SK-N-SH (cell line): ENCODE measurements at regions not wholly inside any gene's neighbourhood (a gene's known extent, or its start where the extent isn't known, plus 50 kb on each side); places are given as distances from the start of the nearest gene placed in this dataset.

Source experiments
- GABPA ChIP-seq: IDR thresholded peaks from 2 replicates; pipeline ENCODE4 v1.4.0; 2012; ENCODE audit warnings: low read depth, mild to moderate bottlenecking
- NRF1 ChIP-seq: IDR thresholded peaks from 2 replicates; pipeline ENCODE4 v1.6.1; 2012; ENCODE audit warnings: low read depth, mild to moderate bottlenecking, low read length
- POLR2AphosphoS5 ChIP-seq: IDR thresholded peaks from 2 replicates; pipeline ENCODE4 v1.6.1; 2012; ENCODE audit warnings: low read depth, low read length
- RXRA ChIP-seq: IDR thresholded peaks from 2 replicates; pipeline ENCODE4 v1.4.0; 2012; ENCODE audit warnings: low read depth, mild to moderate bottlenecking, borderline replicate concordance
- SIN3A ChIP-seq: IDR thresholded peaks from 2 replicates; pipeline ENCODE4 v1.6.1; 2012; ENCODE audit warnings: low read depth, mild to moderate bottlenecking, low read length, moderate library complexity, borderline replicate concordance
- SMC3 ChIP-seq: IDR thresholded peaks from 2 replicates; pipeline ENCODE4 v1.6.1; 2012; ENCODE audit warnings: low read depth, low read length, improper control_type of control experiment
- TAF1 ChIP-seq: IDR thresholded peaks from 2 replicates; pipeline ENCODE4 v1.6.1; 2012; ENCODE audit warnings: low read depth, mild to moderate bottlenecking, low read length, moderate library complexity, borderline replicate concordance
- TEAD4 ChIP-seq: IDR thresholded peaks from 2 replicates; pipeline ENCODE4 v1.4.0; 2012; ENCODE audit warnings: mild to moderate bottlenecking, borderline replicate concordance; ENCODE audit not compliant: insufficient read depth
- TF ChIP-seq, protein P1 (sequence below): fragments of 200-600 bp; sonication (generic); IDR thresholded peaks from 2 replicates; pipeline ENCODE4 v1.6.1; 2017; ENCODE audit warnings: antibody characterized with exemption, mild to moderate bottlenecking, moderate library complexity
- TF ChIP-seq, protein P2 (sequence below): IDR thresholded peaks from 2 replicates; pipeline ENCODE4 v1.6.1; 2012; ENCODE audit warnings: mild to moderate bottlenecking, low read depth, low read length, moderate library complexity
- TF ChIP-seq, protein P3 (sequence below): fragments of 150-350 bp; IDR thresholded peaks from 2 replicates; pipeline ENCODE4 v1.6.1; 2017; ENCODE audit warnings: antibody characterized with exemption, low read length, low read depth, borderline replicate concordance
- TF ChIP-seq, protein P4 (sequence below): IDR thresholded peaks from 2 replicates; pipeline ENCODE4 v1.4.0; 2012; ENCODE audit warnings: low read depth, borderline replicate concordance

DNA sequence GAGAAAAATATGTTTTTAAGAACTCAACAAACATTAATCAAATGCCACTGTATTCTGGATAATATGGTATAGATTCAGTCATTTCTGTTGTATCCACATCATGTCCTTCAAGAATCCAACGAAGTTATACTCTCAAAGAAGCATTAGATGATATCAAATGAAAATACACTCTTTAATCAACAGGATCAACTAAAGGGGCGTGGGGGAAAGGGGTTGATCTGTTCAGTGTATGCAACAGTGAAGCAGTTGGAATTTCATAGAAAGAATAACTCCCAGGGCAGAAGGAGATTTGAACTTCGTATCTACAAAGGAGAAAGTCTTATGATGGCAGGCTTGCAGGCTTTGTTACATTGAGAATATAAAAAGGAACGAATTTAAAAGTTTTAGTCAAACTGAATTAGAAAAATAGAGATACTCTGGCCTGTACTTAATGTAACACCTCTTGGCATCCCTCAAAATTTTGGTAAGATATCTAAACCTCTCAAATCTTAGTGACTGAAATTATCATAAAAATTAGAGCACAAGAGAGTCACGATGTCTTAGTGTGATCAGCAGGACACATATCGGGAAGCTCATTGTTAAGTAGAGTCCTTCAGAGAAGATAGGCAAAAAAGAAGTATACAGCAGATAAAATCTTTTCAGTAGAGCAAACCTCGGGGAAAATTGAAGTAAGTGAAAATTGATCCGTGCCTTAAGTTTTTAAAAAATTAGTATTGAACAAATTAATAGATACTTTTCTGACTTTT, 431.4 kb downstream of the KCNJ18 start:
- TF ChIP-seq, protein P1, sequence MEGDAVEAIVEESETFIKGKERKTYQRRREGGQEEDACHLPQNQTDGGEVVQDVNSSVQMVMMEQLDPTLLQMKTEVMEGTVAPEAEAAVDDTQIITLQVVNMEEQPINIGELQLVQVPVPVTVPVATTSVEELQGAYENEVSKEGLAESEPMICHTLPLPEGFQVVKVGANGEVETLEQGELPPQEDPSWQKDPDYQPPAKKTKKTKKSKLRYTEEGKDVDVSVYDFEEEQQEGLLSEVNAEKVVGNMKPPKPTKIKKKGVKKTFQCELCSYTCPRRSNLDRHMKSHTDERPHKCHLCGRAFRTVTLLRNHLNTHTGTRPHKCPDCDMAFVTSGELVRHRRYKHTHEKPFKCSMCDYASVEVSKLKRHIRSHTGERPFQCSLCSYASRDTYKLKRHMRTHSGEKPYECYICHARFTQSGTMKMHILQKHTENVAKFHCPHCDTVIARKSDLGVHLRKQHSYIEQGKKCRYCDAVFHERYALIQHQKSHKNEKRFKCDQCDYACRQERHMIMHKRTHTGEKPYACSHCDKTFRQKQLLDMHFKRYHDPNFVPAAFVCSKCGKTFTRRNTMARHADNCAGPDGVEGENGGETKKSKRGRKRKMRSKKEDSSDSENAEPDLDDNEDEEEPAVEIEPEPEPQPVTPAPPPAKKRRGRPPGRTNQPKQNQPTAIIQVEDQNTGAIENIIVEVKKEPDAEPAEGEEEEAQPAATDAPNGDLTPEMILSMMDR = no peak
- TF ChIP-seq NRF1 (no peak), RXRA (no peak), TEAD4 (no peak), TAF1 (no peak), POLR2AphosphoS5 (no peak), SMC3 (no peak), GABPA (no peak), SIN3A (no peak)
- TF ChIP-seq, protein P2, sequence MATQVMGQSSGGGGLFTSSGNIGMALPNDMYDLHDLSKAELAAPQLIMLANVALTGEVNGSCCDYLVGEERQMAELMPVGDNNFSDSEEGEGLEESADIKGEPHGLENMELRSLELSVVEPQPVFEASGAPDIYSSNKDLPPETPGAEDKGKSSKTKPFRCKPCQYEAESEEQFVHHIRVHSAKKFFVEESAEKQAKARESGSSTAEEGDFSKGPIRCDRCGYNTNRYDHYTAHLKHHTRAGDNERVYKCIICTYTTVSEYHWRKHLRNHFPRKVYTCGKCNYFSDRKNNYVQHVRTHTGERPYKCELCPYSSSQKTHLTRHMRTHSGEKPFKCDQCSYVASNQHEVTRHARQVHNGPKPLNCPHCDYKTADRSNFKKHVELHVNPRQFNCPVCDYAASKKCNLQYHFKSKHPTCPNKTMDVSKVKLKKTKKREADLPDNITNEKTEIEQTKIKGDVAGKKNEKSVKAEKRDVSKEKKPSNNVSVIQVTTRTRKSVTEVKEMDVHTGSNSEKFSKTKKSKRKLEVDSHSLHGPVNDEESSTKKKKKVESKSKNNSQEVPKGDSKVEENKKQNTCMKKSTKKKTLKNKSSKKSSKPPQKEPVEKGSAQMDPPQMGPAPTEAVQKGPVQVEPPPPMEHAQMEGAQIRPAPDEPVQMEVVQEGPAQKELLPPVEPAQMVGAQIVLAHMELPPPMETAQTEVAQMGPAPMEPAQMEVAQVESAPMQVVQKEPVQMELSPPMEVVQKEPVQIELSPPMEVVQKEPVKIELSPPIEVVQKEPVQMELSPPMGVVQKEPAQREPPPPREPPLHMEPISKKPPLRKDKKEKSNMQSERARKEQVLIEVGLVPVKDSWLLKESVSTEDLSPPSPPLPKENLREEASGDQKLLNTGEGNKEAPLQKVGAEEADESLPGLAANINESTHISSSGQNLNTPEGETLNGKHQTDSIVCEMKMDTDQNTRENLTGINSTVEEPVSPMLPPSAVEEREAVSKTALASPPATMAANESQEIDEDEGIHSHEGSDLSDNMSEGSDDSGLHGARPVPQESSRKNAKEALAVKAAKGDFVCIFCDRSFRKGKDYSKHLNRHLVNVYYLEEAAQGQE = no peak
- TF ChIP-seq, protein P3, sequence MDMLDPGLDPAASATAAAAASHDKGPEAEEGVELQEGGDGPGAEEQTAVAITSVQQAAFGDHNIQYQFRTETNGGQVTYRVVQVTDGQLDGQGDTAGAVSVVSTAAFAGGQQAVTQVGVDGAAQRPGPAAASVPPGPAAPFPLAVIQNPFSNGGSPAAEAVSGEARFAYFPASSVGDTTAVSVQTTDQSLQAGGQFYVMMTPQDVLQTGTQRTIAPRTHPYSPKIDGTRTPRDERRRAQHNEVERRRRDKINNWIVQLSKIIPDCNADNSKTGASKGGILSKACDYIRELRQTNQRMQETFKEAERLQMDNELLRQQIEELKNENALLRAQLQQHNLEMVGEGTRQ = no peak
- TF ChIP-seq, protein P4, sequence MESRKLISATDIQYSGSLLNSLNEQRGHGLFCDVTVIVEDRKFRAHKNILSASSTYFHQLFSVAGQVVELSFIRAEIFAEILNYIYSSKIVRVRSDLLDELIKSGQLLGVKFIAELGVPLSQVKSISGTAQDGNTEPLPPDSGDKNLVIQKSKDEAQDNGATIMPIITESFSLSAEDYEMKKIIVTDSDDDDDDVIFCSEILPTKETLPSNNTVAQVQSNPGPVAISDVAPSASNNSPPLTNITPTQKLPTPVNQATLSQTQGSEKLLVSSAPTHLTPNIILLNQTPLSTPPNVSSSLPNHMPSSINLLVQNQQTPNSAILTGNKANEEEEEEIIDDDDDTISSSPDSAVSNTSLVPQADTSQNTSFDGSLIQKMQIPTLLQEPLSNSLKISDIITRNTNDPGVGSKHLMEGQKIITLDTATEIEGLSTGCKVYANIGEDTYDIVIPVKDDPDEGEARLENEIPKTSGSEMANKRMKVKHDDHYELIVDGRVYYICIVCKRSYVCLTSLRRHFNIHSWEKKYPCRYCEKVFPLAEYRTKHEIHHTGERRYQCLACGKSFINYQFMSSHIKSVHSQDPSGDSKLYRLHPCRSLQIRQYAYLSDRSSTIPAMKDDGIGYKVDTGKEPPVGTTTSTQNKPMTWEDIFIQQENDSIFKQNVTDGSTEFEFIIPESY = no peak
